Occipital lobe (tissue), 1 donor: ENCODE measurements at regions not wholly inside any gene's neighbourhood (a gene's known extent, or its start where the extent isn't known, plus 50 kb on each side); places are given as distances from the start of the nearest gene placed in this dataset.

Experiments used
- DNase-seq: peaks from one replicate; lab custom pipeline; 2025; lab: John Stamatoyannopoulos, UW

DNA sequence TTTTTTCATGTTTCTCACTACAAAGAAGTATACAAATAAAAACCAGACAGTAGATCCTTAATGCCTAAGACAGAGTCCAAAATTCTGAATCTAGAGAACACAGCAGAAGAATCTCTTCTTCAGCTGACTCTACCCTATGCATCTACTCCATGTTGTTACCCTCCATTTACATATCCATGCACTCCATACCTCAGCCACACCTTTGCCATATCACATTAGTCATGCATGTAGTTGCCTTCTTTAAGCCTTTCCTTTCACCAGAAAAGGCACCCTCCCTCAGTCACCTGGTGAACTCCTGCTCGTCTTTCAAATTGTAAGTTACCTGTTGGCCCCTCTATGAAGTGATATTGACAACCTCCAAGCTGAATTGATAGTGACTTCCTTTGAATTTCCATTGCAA, 271.2 kb upstream of the FAR2 start:
- no peak for DNase-seq

DNA sequence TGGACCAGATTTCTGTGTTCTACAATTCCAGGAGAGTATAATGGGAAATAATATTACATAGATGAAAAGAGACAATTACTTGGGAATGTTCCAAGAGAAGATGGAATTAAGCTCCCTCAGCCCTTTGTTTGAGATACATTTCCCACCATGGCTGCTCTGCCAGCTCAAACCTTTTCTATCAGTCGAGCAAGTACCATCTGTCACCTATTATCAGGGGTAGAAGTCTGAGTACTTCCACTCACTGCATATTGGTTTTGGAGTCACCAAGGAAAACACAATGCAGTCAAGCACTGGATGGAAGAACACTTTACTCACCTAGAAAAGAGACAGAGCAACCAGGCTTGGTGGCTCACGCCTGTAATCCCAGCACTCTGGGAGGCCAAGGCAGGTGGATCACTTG, 270.4 kb upstream of the FAR2 start:
- DNase-seq = no peak

- DNase-seq = no peak
These were observed 269.7 kb upstream of the FAR2 start for GRCh38 chr12:28879379-28879778.

DNA sequence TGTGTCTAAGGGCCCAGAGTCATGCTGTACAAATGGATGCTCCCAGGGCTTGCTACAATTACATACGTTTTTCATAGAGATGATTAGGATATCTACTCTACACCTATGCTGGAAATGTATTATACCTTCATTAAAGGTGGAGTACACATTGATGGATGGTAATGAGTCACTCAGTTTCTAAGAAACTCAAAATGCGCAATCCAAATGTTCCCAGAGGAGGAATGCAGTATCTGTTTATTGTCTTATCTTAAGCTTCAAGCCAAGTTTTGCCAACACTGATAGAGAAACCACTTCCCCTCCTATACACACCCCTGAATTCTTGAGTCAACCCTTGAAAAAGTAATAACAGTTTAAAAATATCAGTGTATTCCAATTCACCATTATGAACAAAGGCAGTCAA, 266.6 kb upstream of the FAR2 start:
- DNase-seq = no peak

DNA sequence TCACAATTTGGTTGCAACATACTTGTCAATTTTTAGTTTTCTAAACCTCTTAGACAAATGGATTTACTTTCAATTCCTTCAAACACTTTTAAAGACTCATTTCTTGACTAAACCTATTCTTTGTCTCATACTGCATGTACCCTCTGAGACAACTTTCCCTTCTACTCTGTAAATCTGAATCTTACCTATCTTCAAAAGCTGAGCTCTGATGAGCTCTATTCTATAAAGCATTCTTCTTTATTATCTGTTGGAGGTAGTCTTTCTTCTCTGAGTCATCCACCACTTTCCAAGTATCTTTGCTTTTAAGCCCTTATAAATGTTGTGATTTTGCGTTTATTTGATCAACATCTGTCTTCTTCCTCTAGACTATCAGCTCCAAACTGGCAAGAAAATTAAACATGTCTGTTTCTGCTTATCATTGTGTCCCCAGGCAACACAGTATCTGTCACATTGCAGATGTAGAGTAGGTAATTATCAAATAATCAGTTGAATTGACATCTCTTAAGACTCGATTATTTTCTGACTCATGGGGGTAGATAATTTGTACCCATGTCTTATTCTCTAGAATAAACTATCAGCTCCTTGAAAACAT, 265.6 kb upstream of the FAR2 start:
- no peak for DNase-seq

DNA sequence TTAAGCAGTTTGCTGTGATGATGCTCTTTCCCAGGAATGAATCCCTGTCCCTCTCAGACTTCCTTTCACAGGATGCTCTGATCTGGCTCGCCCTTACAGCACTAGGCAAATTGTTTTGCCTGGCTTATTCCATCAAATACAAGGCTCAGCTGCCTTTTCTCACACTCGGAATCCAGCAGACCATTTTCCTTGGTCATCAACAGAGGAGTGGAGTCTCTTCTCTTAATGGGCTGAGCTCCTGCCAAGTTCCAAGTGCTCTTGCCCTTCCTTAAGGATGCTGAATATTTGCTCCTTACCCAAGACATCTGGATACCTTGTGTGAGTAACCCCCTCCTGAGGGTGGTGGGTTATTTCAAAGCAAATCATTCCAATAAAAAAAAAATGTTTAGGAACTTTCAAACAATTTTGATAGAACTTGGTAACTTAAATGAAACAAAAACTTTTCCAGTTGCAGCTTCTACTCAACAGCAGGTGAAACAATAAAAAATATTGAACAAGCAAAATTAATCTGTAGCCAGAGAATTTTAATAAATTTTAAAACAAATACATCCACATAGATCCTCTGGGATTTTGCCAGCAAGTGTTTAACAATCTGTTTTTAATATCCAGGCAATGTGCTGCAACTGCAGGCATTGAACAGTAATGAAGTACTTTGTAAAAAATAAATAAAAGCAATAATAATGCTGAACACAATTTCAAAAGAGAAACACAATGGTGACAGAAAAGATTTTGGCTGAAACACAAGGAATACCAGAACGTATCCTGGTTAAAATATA, 264.0 kb upstream of the FAR2 start:
- no peak for DNase-seq

DNA sequence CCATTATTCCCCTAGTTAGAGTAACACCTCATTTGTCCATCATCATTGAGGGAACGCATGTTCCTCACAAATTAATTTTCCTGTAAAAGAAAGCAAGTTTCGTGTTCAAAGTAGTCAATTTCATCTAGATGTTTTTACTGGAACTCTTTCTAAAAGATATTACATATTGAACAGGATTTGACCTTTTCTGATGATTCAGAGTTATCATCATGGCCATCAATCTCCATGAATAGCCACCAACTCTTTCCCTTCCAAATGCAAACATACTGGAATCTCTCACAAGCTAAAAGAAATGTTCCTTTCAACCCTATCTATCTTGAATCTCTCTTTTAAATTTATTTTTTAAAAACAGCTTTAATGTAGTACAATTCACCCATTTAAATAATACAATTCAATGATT, 263.1 kb upstream of the FAR2 start:
- no peak for DNase-seq

DNA sequence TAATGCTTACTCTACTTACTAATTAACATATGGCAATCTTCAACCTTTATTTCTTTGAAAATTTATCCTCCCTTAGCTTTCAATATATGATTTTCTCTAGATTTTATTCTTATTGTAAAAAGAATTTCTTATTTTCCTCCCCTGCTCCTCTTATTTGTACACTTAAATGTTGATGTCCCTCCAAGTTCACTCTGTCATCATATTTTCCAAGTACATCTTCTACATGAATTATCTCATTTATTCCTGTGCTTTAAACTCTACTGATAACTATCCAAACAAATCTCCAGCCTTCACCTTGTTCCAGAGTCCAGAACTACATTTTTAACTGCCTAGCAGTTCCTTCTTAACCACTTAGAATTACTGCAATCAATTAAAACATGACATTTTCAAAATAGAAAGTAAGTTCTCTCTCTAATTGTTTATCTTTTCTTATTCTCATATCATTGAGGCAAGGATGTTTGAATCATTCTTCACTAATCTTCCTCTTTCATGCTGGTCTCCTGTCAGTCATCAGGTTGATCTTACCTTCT, 261.6 kb upstream of the FAR2 start:
- DNase-seq = no peak

DNA sequence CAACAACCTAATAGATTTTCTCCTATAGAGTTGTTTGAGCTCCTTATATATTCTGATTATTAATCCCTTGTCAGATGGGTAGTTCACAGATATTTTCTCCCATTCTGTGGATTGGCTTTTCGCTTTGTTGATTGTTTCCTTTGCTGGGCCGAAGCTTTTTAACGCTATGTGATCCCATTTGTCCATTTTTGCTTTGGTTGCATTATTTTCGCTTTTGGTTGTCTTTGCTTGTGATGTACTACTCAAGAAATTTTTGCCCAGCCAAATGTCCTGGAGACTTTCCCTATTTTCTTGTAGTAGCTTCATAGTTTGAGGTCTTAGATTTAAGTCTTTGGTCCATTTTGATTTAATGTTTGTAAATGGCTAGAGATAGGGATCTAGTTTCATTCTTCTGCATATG, 258.4 kb upstream of the FAR2 start:
- no peak for DNase-seq

GRCh38 chr12:28891126-28891525, 258.0 kb upstream of the FAR2 start:
- DNase-seq = no peak

GRCh38 chr12:28893365-28893764, 255.7 kb upstream of the FAR2 start:
- DNase-seq = no peak

DNA sequence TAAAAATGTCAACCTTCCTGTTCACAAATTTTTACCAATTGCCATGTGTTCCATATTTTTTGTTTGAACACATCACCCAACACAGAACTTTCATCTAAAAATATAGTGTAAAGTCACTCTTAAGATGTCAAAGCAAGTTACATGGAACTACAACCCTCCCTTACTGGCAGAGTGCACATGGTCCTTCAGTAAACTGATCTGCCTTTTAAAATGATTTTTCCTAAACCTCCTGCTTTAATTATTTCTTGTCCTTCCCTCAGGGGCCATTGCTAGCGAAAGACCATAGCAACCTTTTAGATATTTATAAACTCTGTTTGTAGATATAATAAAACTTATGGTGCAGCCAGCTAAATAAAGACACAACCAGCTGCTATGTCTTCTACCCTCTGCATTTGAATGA, 255.2 kb upstream of the FAR2 start:
- no peak for DNase-seq

- DNase-seq = no peak
These were observed 252.7 kb upstream of the FAR2 start for GRCh38 chr12:28896421-28896820.

- DNase-seq = no peak
These were observed 251.0 kb upstream of the FAR2 start for GRCh38 chr12:28898038-28898437.

- DNase-seq = no peak
These were observed 249.1 kb upstream of the FAR2 start for GRCh38 chr12:28899951-28900350.

DNA sequence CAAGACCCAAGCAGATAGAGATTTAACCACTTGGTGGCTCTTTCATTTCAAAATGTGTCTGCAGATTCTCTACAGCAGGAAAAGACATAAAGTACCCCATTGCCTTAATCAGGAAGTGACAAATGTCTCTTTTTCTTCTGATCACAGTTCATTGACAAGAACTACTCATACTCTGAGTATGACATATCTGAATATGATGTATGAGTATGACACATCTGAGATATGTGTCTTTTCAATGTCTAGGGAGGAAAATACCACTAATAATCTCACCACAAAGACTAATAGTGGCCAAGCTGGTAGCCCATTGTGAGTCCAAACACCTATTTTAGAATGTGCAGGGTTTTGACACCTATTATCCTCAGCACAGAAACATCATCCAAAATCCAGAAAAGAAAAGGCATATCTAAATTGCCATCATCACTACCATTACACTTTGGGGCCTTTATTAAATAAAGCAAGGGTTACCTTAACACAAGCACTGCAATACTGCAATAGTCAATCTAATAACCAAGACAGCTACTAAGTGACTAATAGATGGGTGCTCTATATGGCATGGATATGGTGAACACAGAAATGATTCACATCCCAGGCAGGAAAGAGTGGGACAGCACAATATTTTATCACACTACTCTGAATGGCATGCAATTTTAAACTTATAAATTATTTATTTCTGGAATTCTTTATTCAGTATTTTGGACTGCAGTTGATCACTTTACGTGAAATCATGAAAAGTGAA, 243.7 kb upstream of the FAR2 start:
- DNase-seq = no peak

DNA sequence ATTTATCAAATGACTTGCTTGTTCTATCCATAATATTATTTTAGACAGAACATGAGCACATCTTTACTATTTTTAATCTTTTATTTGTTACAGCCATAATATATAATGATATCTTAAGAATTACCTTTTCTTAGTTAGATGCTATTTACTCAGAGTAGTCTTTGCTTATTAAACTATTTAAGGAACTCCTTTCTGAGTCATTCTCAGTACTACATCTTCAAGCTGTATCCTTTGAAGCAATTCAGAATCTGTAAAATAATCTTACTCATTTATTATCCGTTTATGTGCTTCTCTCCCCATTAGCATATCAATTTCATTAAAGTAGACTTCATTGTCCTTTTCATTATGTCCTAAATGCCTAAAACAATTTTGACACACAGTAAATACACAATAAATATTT, 240.4 kb upstream of the FAR2 start:
- no peak for DNase-seq

GRCh38 chr12:28909291-28909690, 239.8 kb upstream of the FAR2 start:
- DNase-seq = no peak

GRCh38 chr12:28925719-28926376, 223.2 kb upstream of the FAR2 start:
- no peak for DNase-seq

DNA sequence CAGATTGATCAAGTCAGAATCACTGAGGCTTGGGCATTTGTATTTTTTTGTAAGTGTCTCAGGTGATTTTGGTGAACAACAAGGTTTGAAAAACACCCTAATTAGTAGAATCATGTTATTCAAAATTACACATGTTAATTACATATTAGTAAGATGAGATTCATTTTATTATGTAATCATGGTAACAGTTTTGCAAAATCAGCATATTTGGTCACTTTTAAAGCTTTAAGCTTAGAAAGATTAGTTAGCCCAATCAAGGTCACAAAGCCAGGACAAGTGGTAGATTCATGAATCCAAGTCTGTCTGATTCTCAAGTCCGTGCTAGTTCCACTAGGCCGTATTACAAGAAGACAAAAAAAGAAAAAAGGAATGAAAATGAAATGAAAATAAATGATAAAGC, 218.4 kb upstream of the FAR2 start:
- no peak for DNase-seq

GRCh38 chr12:28933176-28933575, 215.9 kb upstream of the FAR2 start:
- no peak for DNase-seq
